Thoracic aorta (tissue), 2 donors: ENCODE measurements at regions not wholly inside any gene's neighbourhood (a gene's known extent, or its start where the extent isn't known, plus 50 kb on each side); places are given as distances from the start of the nearest gene placed in this dataset.

Experiments used
- ATAC-seq: fragments of 150-250 bp; one replicate; pipeline ENCODE4 v1.8.0; 2017; ENCODE audit warnings: low read depth; ENCODE audit not compliant: insufficient number of reproducible peaks, low FRiP score
- DNase-seq: peaks from one replicate; pipeline ENCODE4 v3.0.0-alpha.2; 2020; ENCODE audit warnings: low spot score
- H3K27ac ChIP-seq, 2 donors: fragments of 200-600 bp; sonication (generic); 1 replicate in 1 of 2; 2 replicates in 1 of 2; pipeline ENCODE4 v1.5.1; 2016; ENCODE audit warnings: mild to moderate bottlenecking in 2 of 2, moderate library complexity in 2 of 2
- H3K27me3 ChIP-seq: fragments of 200-600 bp; sonication (generic); replicated peaks from 2 replicates; pipeline ENCODE4 v1.6.0; 2016; ENCODE audit warnings: mild to moderate bottlenecking; ENCODE audit not compliant: insufficient read depth
- H3K36me3 ChIP-seq: fragments of 200-600 bp; sonication (generic); one replicate; pipeline ENCODE4 v1.5.1; 2016
- H3K4me1 ChIP-seq, 2 donors: fragments of 200-600 bp; sonication (generic); 1 replicate in 1 of 2; 2 replicates in 1 of 2; pipeline versions ENCODE4 v1.5.1 to v1.6.0; 2016; ENCODE audit warnings: low read depth in 2 of 2, mild to moderate bottlenecking in 1 of 2; ENCODE audit not compliant: control insufficient read depth in 1 of 2
- H3K4me3 ChIP-seq: fragments of 200-600 bp; sonication (generic); 2 replicates; pipeline ENCODE4 v1.5.1; 2016; ENCODE audit warnings: mild to moderate bottlenecking
- H3K9me3 ChIP-seq: fragments of 200-600 bp; sonication (generic); 2 replicates; pipeline ENCODE4 v1.5.1; 2016
- CTCF ChIP-seq: fragments of 200-600 bp; sonication (generic); IDR thresholded peaks from one replicate; pipeline ENCODE4 v1.5.1; 2019; ENCODE audit warnings: antibody characterized with exemption

- Histone ChIP-seq H3K9me3 (no peaks in the 10 kb centered on the region), H3K36me3 (no peaks in the 10 kb centered on the region), H3K27me3 (no peaks in the 10 kb centered on the region), H3K4me3 (no peak overlapping the region), H3K27ac (no peak overlapping the region), H3K4me1 (no peaks in the 10 kb centered on the region)
- ATAC-seq (no peak), DNase-seq (no peak)
- no peak for TF ChIP-seq CTCF
Measured at GRCh38 chr2:220704081-220704480, 868.0 kb downstream of the EPHA4 start.

- Histone ChIP-seq H3K36me3 (no peaks in the 10 kb centered on the region), H3K27me3 (no peaks in the 10 kb centered on the region), H3K27ac (no peak overlapping the region), H3K4me3 (no peak overlapping the region), H3K9me3 (no peaks in the 10 kb centered on the region), H3K4me1 (no peaks in the 10 kb centered on the region)
- DNase-seq (no peak), ATAC-seq (no peak)
- TF ChIP-seq CTCF: no peak
Measured at GRCh38 chr2:220704810-220705209, 867.3 kb downstream of the EPHA4 start.

- Histone ChIP-seq H3K27me3 (no peaks in the 10 kb centered on the region), H3K4me1 (no peaks in the 10 kb centered on the region), H3K27ac (no peak overlapping the region), H3K4me3 (no peak overlapping the region), H3K9me3 (no peaks in the 10 kb centered on the region), H3K36me3 (no peaks in the 10 kb centered on the region)
- no peak for ATAC-seq
- no peak for TF ChIP-seq CTCF
- no peak for DNase-seq
Measured at GRCh38 chr2:220705678-220706077, 866.4 kb downstream of the EPHA4 start.

DNA sequence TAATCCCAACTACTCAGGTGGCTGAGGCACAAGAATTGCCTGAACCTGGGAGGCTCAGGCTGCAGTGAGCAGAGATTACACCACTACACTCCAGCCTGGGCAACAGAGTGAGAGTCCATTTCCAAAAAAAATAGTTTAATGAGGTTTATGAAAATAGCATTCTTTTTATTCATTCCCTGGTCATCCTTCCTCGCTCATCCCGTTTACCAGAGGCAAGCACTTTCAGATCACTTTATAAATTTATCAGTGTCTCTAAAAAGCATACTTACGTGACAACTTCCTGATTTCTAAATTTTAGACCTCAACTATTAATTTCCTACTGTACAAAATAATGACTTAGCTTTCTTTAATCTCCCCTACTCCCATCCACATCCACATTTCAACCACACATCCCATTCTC, 864.8 kb downstream of the EPHA4 start:
- H3K27ac ChIP-seq: no peak overlapping the region
- DNase-seq (no peak), ATAC-seq (no peak)
- H3K36me3 ChIP-seq: no peaks in the 10 kb centered on the region
- H3K9me3 ChIP-seq: no peaks in the 10 kb centered on the region
- no peak overlapping the region for H3K4me3 ChIP-seq
- no peaks in the 10 kb centered on the region for H3K27me3 ChIP-seq
- no peaks in the 10 kb centered on the region for H3K4me1 ChIP-seq
- no peak for TF ChIP-seq CTCF

- no peak overlapping the region for H3K27ac ChIP-seq
- ATAC-seq (no peak), DNase-seq (no peak)
- no peaks in the 10 kb centered on the region for H3K9me3 ChIP-seq
- H3K27me3 ChIP-seq: no peaks in the 10 kb centered on the region
- no peaks in the 10 kb centered on the region for H3K36me3 ChIP-seq
- no peaks in the 10 kb centered on the region for H3K4me1 ChIP-seq
- no peak for TF ChIP-seq CTCF
- H3K4me3 ChIP-seq: no peak overlapping the region
Measured at GRCh38 chr2:220708366-220708765, 863.7 kb downstream of the EPHA4 start.
